ENCODE measurements at regions not wholly inside any gene's neighbourhood (a gene's known extent, or its start where the extent isn't known, plus 50 kb on each side); places are given as distances from the start of the nearest gene placed in this dataset.

- no peaks in the 10 kb centered on the region for H3K36me3 Mint-ChIP-seq (ENCODE audit: low read depth, unreplicated experiment)
- Histone ChIP-seq H3K4me2 (ENCODE audit: low read length) (no peak overlapping the region), H3K36me3 (ENCODE audit: insufficient read depth, low read length) (no peaks in the 10 kb centered on the region), H3K9ac (ENCODE audit: low read length) (no peak overlapping the region), H3K9me3 (ENCODE audit: insufficient read depth, low read depth, low read length) (no peaks in the 10 kb centered on the region), H3K4me3 (ENCODE audit: insufficient read depth, low read depth, low read length) (no peak overlapping the region), H4K20me1 (ENCODE audit: insufficient read depth, low read length) (no peaks in the 10 kb centered on the region), H2AFZ (ENCODE audit: low read depth, low read length) (no peak overlapping the region), H3K27ac (ENCODE audit: low read depth, low read length) (no peak overlapping the region), H3K4me1 (ENCODE audit: insufficient read depth, low read length) (no peaks in the 10 kb centered on the region), H3K79me2 (ENCODE audit: insufficient read depth, low read length) (no peaks in the 10 kb centered on the region), H3K27me3 (ENCODE audit: insufficient read depth, low read length) (no peaks in the 10 kb centered on the region)
- no peak for TF ChIP-seq CTCF (IDR thresholded peaks at IDR 0.05; ENCODE audit: insufficient read depth, low read depth, low read length)
- TF ChIP-seq EZH2 (IDR thresholded peaks at IDR 0.05; ENCODE audit: insufficient read depth, low read length) = no peak
- DNase-seq (ENCODE audit: low read depth) (no peak), FAIRE-seq (no peak)
- peak overlapping the region; percentile 71 for H3K27ac Mint-ChIP-seq (ENCODE audit: unreplicated experiment)
- no peaks in the 10 kb centered on the region for H3K9me3 Mint-ChIP-seq (ENCODE audit: unreplicated experiment)
- H3K4me3 Mint-ChIP-seq (ENCODE audit: unreplicated experiment) = no peak overlapping the region
- H3K4me1 Mint-ChIP-seq (ENCODE audit: low read depth, unreplicated experiment) = peaks cover 19% of the 10 kb centered on the region
- peaks cover 7% of the 10 kb centered on the region for H3K27me3 Mint-ChIP-seq (ENCODE audit: low read depth, unreplicated experiment)
Measured at GRCh38 chr6:147903931-147904330, 395.4 kb downstream of the SAMD5 start.

GRCh38 chr6:147904416-147904815 lies 395.9 kb downstream of the SAMD5 start:
- Histone ChIP-seq H3K4me2 (ENCODE audit: low read length) (no peak overlapping the region), H3K79me2 (ENCODE audit: insufficient read depth, low read length) (no peaks in the 10 kb centered on the region), H3K4me3 (ENCODE audit: insufficient read depth, low read depth, low read length) (no peak overlapping the region), H3K27ac (ENCODE audit: low read depth, low read length) (no peak overlapping the region), H3K36me3 (ENCODE audit: insufficient read depth, low read length) (no peaks in the 10 kb centered on the region), H3K9ac (ENCODE audit: low read length) (no peak overlapping the region), H4K20me1 (ENCODE audit: insufficient read depth, low read length) (no peaks in the 10 kb centered on the region), H3K9me3 (ENCODE audit: insufficient read depth, low read depth, low read length) (no peaks in the 10 kb centered on the region), H3K27me3 (ENCODE audit: insufficient read depth, low read length) (no peaks in the 10 kb centered on the region), H2AFZ (ENCODE audit: low read depth, low read length) (no peak overlapping the region), H3K4me1 (ENCODE audit: insufficient read depth, low read length) (no peaks in the 10 kb centered on the region)
- TF ChIP-seq EZH2 (IDR thresholded peaks at IDR 0.05; ENCODE audit: insufficient read depth, low read length) = no peak
- TF ChIP-seq CTCF (IDR thresholded peaks at IDR 0.05; ENCODE audit: insufficient read depth, low read depth, low read length) = no peak
- Mint-ChIP-seq H3K27ac (ENCODE audit: unreplicated experiment) (peak overlapping the region; percentile 71), H3K36me3 (ENCODE audit: low read depth, unreplicated experiment) (no peaks in the 10 kb centered on the region), H3K4me3 (ENCODE audit: unreplicated experiment) (no peak overlapping the region), H3K9me3 (ENCODE audit: unreplicated experiment) (no peaks in the 10 kb centered on the region), H3K27me3 (ENCODE audit: low read depth, unreplicated experiment) (peaks cover 7% of the 10 kb centered on the region), H3K4me1 (ENCODE audit: low read depth, unreplicated experiment) (peaks cover 23% of the 10 kb centered on the region)
- DNase-seq (ENCODE audit: low read depth) (no peak), FAIRE-seq (no peak)

GRCh38 chr6:147905711-147906110 lies 397.2 kb downstream of the SAMD5 start:
- H3K27ac Mint-ChIP-seq (ENCODE audit: unreplicated experiment) = peak overlapping the region; percentile 96
- H3K9me3 Mint-ChIP-seq (ENCODE audit: unreplicated experiment) = no peaks in the 10 kb centered on the region
- Histone ChIP-seq H3K4me2 (ENCODE audit: low read length) (no peak overlapping the region), H3K9me3 (ENCODE audit: insufficient read depth, low read depth, low read length) (no peaks in the 10 kb centered on the region), H3K4me1 (ENCODE audit: insufficient read depth, low read length) (no peaks in the 10 kb centered on the region), H4K20me1 (ENCODE audit: insufficient read depth, low read length) (no peaks in the 10 kb centered on the region), H3K27ac (ENCODE audit: low read depth, low read length) (no peak overlapping the region), H3K79me2 (ENCODE audit: insufficient read depth, low read length) (no peaks in the 10 kb centered on the region), H3K27me3 (ENCODE audit: insufficient read depth, low read length) (no peaks in the 10 kb centered on the region), H3K36me3 (ENCODE audit: insufficient read depth, low read length) (no peaks in the 10 kb centered on the region), H2AFZ (ENCODE audit: low read depth, low read length) (no peak overlapping the region), H3K4me3 (ENCODE audit: insufficient read depth, low read depth, low read length) (no peak overlapping the region), H3K9ac (ENCODE audit: low read length) (no peak overlapping the region)
- no peak for TF ChIP-seq EZH2 (IDR thresholded peaks at IDR 0.05; ENCODE audit: insufficient read depth, low read length)
- TF ChIP-seq CTCF (IDR thresholded peaks at IDR 0.05; ENCODE audit: insufficient read depth, low read depth, low read length) = no peak
- no peak overlapping the region for H3K4me3 Mint-ChIP-seq (ENCODE audit: unreplicated experiment)
- DNase-seq (ENCODE audit: low read depth) (no peak), FAIRE-seq (no peak)
- H3K27me3 Mint-ChIP-seq (ENCODE audit: low read depth, unreplicated experiment) = no peaks in the 10 kb centered on the region
- H3K36me3 Mint-ChIP-seq (ENCODE audit: low read depth, unreplicated experiment) = no peaks in the 10 kb centered on the region
- H3K4me1 Mint-ChIP-seq (ENCODE audit: low read depth, unreplicated experiment) = peaks cover 28% of the 10 kb centered on the region

Measured in astrocyte (in vitro differentiated cells and primary cell).